K562 (cell line): ENCODE measurements at regions not wholly inside any gene's neighbourhood (a gene's known extent, or its start where the extent isn't known, plus 50 kb on each side); places are given as distances from the start of the nearest gene placed in this dataset.

Experiments used
- ATAC-seq: fragments of 200-7000 bp; cut with Tn5 transposase; 3 replicates; pipeline ENCODE4 v1.9.1; 2020; ENCODE audit warnings: moderate library complexity
- BruUV-seq: library from RNA; stranded (reverse); fragments of 400-500 nt; replicated peaks from 2 replicates; lab custom pipeline; 2021; lab: Mats Ljungman, UMichigan
- CTCF ChIA-PET: fragments of 300-600 bp; formaldehyde crosslinking; extraction: SDS; loops from one replicate; lab custom pipeline; 2021; ENCODE audit warnings: low intra/inter-chr PET ratio; lab: Yijun Ruan, JAX
- POLR2A ChIA-PET: fragments of 300-600, 350-650 bp; sonication (Branson Sonifier 250); formaldehyde crosslinking; extraction: SDS; loops from one replicate; lab custom pipeline; 2021; ENCODE audit warnings: antibody characterized with exemption, inconsistent platforms; lab: Yijun Ruan, JAX
- DNase-seq, 4 experiments: peaks; one replicate each; pipeline versions ENCODE4 v3.0.0 to v3.0.0-alpha.2; 2011 to 2018; ENCODE audit warnings: low spot score in 3 of 4, mixed read lengths in 3 of 4; ENCODE audit errors: extremely low read depth in 1 of 4
- FAIRE-seq: peaks from 2 replicates; lab custom pipeline; 2011; peaks lifted over from hg19 to GRCh38; lab: Jason Lieb, UNC
- H2AFZ ChIP-seq: 2 replicates; pipeline ENCODE4 v1.6.0; 2011; ENCODE audit warnings: low read depth, low read length, control low read depth, inconsistent platforms
- H3K27ac ChIP-seq: fragments of 200-600 bp; 3 replicates; pipeline ENCODE4 v1.8.0; 2011; ENCODE audit warnings: low read depth, mild to moderate bottlenecking, control low read depth, inconsistent platforms, low read length, moderate library complexity, mixed read lengths; ENCODE audit errors: extremely low read depth
- H3K27me3 ChIP-seq, 2 experiments: fragments of 300-600 bp in 1 of 2; 2 replicates in 1 of 2; 3 replicates in 1 of 2; pipeline versions ENCODE4 v1.6.0 to v1.8.0; 2011; ENCODE audit warnings: inconsistent platforms in 2 of 2, low read length in 2 of 2, mild to moderate bottlenecking in 1 of 2, mixed read lengths in 1 of 2, moderate library complexity in 1 of 2; ENCODE audit not compliant: control insufficient read depth in 2 of 2, insufficient read depth in 2 of 2
- H3K36me3 ChIP-seq: fragments of 300-600 bp; 3 replicates; pipeline ENCODE4 v1.8.0; 2011; ENCODE audit warnings: mild to moderate bottlenecking, low read length, inconsistent platforms; ENCODE audit not compliant: control insufficient read depth, insufficient read depth
- H3K4me1 ChIP-seq, 2 experiments: fragments of 200-600 bp in 1 of 2; replicated peaks in 1 of 2; 2 replicates in 1 of 2; 3 replicates in 1 of 2; pipeline versions ENCODE4 v1.5.1 to v1.8.0; 2011; ENCODE audit warnings: inconsistent platforms in 2 of 2, low read length in 2 of 2, mild to moderate bottlenecking in 1 of 2, mixed read lengths in 1 of 2, moderate library complexity in 1 of 2; ENCODE audit not compliant: control insufficient read depth in 2 of 2, insufficient read depth in 2 of 2
- H3K4me2 ChIP-seq: 2 replicates; pipeline ENCODE4 v1.6.1; 2011; ENCODE audit warnings: low read length, control low read depth, inconsistent platforms, mixed read lengths; ENCODE audit not compliant: insufficient read depth
- H3K4me3 ChIP-seq: fragments of 200-600 bp; sonication (generic), shearing (Covaris generic); 2 replicates; pipeline ENCODE4 v1.5.1; 2016; ENCODE audit warnings: control low read depth, inconsistent platforms
- H3K79me2 ChIP-seq: fragments of 200-600 bp; 3 replicates; pipeline ENCODE4 v1.8.0; 2011; ENCODE audit warnings: low read length, inconsistent platforms; ENCODE audit not compliant: control insufficient read depth, insufficient read depth
- H3K9ac ChIP-seq, 2 experiments: 2 replicates each; pipeline versions ENCODE4 v1.6.0 to v1.6.1; 2011; ENCODE audit warnings: low read depth in 2 of 2, low read length in 2 of 2, control low read depth in 1 of 2, inconsistent platforms in 1 of 2, mild to moderate bottlenecking in 1 of 2, mixed read lengths in 1 of 2; ENCODE audit not compliant: insufficient read depth in 1 of 2
- H3K9me1 ChIP-seq: one replicate; pipeline ENCODE4 v1.6.0; 2011; ENCODE audit warnings: inconsistent platforms, mild to moderate bottlenecking, low read length, moderate library complexity; ENCODE audit not compliant: control insufficient read depth, insufficient read depth
- H3K9me3 ChIP-seq: replicated peaks from 2 replicates; pipeline ENCODE4 v1.5.1; 2011; ENCODE audit warnings: low read depth, low read length, inconsistent platforms; ENCODE audit not compliant: control insufficient read depth, insufficient read depth
- H4K20me1 ChIP-seq: replicated peaks from 2 replicates; pipeline ENCODE4 v1.6.1; 2011; ENCODE audit warnings: low read length, inconsistent platforms, mixed read lengths; ENCODE audit not compliant: control insufficient read depth, insufficient read depth
- KDM4B ChIP-seq, 2 experiments: fragments of 450-650 bp in 1 of 2; sonication (generic) in 1 of 2; IDR thresholded peaks; 2 replicates each; pipeline ENCODE4 v1.6.1; 2016 to 2017; ENCODE audit warnings: borderline replicate concordance in 2 of 2, antibody characterized with exemption in 1 of 2, low read depth in 1 of 2, mild to moderate bottlenecking in 1 of 2
- MAFF ChIP-seq: IDR thresholded peaks from 2 replicates; pipeline ENCODE4 v1.6.1; 2012; ENCODE audit warnings: low read length, improper control_type of control experiment
- NFIC ChIP-seq: fragments of 450-650 bp; IDR thresholded peaks from 2 replicates; pipeline ENCODE4 v1.6.1; 2017; ENCODE audit warnings: mild to moderate bottlenecking, inconsistent platforms
- RFX1 ChIP-seq: fragments of 450-650 bp; IDR thresholded peaks from 2 replicates; pipeline ENCODE4 v1.6.1; 2016; ENCODE audit warnings: mild to moderate bottlenecking, moderate library complexity
- SAP30 ChIP-seq: fragments of 200-600 bp; sonication (generic); IDR thresholded peaks from 2 replicates; pipeline ENCODE4 v1.6.1; 2012; ENCODE audit warnings: borderline replicate concordance, low read depth, mild to moderate bottlenecking, moderate library complexity, low read length, control low read depth, inconsistent platforms; ENCODE audit not compliant: insufficient read depth, poor library complexity, severe bottlenecking
- TARDBP ChIP-seq: fragments of 450-650 bp; IDR thresholded peaks from 2 replicates; pipeline ENCODE4 v1.6.1; 2016
- TGIF2 ChIP-seq: sonication (generic); formaldehyde crosslinking; IDR thresholded peaks from 2 replicates; pipeline ENCODE4 v1.8.1; 2022; ENCODE audit warnings: mild to moderate bottlenecking, missing genetic modification reagents, moderate library complexity
- ZNF717 ChIP-seq: fragments of 250-450 bp; sonication (Bioruptor Pico); IDR thresholded peaks from 2 replicates; pipeline ENCODE4 v1.5.0; 2021
- WGBS: fragments of 100-300 bp; shearing (Covaris generic); methylation state at CpG from one replicate; pipeline ENCODE4 v1.1.6; 2016; ENCODE audit warnings: low coverage, mixed read lengths; ENCODE audit not compliant: insufficient coverage; ENCODE audit errors: missing lambda C conversion rate; 5-methylcytosine and 5-hydroxymethylcytosine counted together
- in situ Hi-C: fragments of 300-500 bp; cut with MboI; formaldehyde crosslinking; loops from 4 replicates; pipeline ENCODE4 v1.15.0; 2018; ENCODE audit warnings: inconsistent platforms, mixed read lengths
- intact Hi-C: fragments of 100-400 bp; cut with micrococcal nuclease; formaldehyde crosslinking; loops from 2 replicates; pipeline ENCODE4 v1.14.2; 2022
- TF ChIP-seq, protein P1 (sequence below): fragments of 450-650 bp; formaldehyde crosslinking; IDR thresholded peaks from 2 replicates; pipeline ENCODE4 v1.4.0; 2022; ENCODE audit warnings: missing genetic modification characterization
- TF ChIP-seq, protein P2 (sequence below): fragments of 250-450 bp; sonication (Bioruptor Pico); IDR thresholded peaks from 2 replicates; pipeline ENCODE4 v1.5.0; 2021; ENCODE audit warnings: mild to moderate bottlenecking, moderate library complexity
- TF ChIP-seq, protein P3 (sequence below), 2 experiments: fragments of 450-650 bp in 1 of 2; IDR thresholded peaks; 2 replicates each; pipeline ENCODE4 v1.6.1; 2011 to 2017; ENCODE audit warnings: low read depth in 2 of 2, antibody characterized with exemption in 1 of 2, borderline replicate concordance in 1 of 2, low read length in 1 of 2, mild to moderate bottlenecking in 1 of 2, mixed read lengths in 1 of 2; ENCODE audit not compliant: control insufficient read depth in 1 of 2
- TF ChIP-seq, protein P4 (sequence below): fragments of 450-650 bp; conservative IDR thresholded peaks from 2 replicates; pipeline ENCODE4 v1.6.1; 2016; ENCODE audit warnings: missing genetic modification characterization, low read depth, mild to moderate bottlenecking, missing compliant biosample characterization, moderate library complexity

DNA sequence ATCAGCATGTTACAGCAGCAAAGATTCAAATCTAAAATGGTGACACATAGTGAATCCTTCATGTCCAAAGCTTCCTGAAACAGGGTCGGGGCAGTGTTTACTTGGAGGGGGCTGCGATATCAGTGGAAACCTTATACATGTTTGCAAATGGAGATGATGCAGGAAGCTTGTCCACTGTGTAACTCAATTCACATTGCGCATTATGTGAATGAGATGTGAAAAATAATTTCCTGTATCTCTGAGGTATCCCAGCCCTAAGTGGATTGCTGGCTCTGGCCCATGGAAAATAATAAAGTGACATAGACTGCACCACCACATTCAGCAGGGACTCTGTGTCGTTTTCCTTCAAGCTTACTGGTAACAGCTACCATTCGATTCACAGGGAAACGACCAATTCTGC, 505.5 kb downstream of the GALR1 start:
- in situ Hi-C loops (no loop called here), intact Hi-C loops (no loop called here)
- Histone ChIP-seq H2AFZ (no peak overlapping the region), H3K27ac (no peak overlapping the region), H3K9me1 (no peaks in the 10 kb centered on the region), H3K4me3 (no peak overlapping the region), H3K9me3 (no peaks in the 10 kb centered on the region), H3K4me2 (no peak overlapping the region), H3K27me3 (peaks cover 0 to 9% of the 10 kb centered on the region in 2 experiments; a peak in 2 of 5 replicates), H3K79me2 (no peaks in the 10 kb centered on the region), H3K36me3 (no peaks in the 10 kb centered on the region), H3K9ac (no peak overlapping the region), H4K20me1 (no peaks in the 10 kb centered on the region), H3K4me1 (no peaks in the 10 kb centered on the region)
- CTCF ChIA-PET: no interaction called here
- 2% methylated on average over 6 of the region's 6 CpGs for WGBS
- DNase-seq (no peak), FAIRE-seq (no peak), ATAC-seq (no peak)
- BruUV-seq: no TSS peak
- POLR2A ChIA-PET: no interaction called here
- TF ChIP-seq, protein P1, sequence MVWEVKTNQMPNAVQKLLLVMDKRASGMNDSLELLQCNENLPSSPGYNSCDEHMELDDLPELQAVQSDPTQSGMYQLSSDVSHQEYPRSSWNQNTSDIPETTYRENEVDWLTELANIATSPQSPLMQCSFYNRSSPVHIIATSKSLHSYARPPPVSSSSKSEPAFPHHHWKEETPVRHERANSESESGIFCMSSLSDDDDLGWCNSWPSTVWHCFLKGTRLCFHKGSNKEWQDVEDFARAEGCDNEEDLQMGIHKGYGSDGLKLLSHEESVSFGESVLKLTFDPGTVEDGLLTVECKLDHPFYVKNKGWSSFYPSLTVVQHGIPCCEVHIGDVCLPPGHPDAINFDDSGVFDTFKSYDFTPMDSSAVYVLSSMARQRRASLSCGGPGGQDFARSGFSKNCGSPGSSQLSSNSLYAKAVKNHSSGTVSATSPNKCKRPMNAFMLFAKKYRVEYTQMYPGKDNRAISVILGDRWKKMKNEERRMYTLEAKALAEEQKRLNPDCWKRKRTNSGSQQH (CRISPR knock-in tag): no peak
- TF ChIP-seq TARDBP (no peak), ZNF717 (CRISPR knock-in tag) (no peak), KDM4B (IDR thresholded peaks at IDR 0.05; ENCODE audit: borderline replicate concordance in 2 of 2, low read depth in 1 of 2) (no peak), SAP30 (no peak), MAFF (no peak), RFX1 (no peak), NFIC (no peak), TGIF2 (CRISPR knock-in tag) (no peak)
- TF ChIP-seq, protein P2, sequence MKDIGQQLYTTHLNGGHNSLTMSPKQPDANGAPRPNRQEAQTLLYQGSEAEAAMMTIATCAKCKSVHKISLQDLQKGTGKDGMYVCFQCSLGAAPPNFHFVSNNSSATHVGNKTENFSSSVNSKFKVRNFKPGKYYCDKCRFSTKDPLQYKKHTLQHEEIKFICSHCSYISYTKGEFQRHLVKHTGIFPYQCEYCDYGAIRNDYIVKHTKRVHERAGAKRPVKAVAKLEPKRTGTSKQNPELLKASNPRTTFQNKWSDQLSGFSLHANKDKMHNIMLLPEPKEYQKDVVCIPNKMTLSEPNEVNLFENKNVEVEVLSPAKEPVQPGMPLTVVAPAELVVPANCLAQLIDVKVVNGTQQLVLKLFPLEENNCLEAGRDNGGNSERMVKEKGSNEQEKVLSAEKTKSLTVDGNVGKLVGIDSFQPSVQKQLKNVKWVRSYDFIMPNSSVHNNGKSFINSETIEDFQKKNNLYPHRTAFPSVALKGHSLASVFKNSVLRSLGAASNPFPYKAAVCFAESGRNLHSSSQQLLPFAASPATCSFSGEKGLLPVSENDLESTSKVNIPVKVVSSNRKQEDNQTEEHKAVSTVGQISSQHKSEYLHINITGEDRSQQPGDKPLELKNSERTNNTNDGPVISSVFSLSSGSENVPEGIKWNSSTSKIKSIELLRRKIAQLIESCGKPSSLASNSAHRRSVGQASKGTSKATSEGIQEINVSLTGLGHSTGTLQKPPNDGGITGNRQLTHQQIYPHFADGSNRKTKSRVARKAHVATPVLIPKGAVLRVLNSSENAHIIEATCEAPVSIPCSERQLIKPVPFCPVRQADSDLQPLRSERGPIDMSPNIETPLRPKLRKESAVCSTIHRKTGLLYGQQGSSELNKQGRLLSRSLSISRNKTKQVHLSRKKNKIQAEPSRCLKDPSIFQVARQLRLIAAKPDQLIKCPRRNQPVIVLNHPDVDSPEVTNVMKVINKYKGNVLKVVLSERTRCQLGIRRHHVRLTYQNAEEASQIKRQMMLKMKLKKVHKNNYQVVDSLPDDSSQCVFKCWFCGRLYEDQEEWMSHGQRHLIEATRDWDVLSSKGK (CRISPR knock-in tag): no peak
- TF ChIP-seq, protein P3, sequence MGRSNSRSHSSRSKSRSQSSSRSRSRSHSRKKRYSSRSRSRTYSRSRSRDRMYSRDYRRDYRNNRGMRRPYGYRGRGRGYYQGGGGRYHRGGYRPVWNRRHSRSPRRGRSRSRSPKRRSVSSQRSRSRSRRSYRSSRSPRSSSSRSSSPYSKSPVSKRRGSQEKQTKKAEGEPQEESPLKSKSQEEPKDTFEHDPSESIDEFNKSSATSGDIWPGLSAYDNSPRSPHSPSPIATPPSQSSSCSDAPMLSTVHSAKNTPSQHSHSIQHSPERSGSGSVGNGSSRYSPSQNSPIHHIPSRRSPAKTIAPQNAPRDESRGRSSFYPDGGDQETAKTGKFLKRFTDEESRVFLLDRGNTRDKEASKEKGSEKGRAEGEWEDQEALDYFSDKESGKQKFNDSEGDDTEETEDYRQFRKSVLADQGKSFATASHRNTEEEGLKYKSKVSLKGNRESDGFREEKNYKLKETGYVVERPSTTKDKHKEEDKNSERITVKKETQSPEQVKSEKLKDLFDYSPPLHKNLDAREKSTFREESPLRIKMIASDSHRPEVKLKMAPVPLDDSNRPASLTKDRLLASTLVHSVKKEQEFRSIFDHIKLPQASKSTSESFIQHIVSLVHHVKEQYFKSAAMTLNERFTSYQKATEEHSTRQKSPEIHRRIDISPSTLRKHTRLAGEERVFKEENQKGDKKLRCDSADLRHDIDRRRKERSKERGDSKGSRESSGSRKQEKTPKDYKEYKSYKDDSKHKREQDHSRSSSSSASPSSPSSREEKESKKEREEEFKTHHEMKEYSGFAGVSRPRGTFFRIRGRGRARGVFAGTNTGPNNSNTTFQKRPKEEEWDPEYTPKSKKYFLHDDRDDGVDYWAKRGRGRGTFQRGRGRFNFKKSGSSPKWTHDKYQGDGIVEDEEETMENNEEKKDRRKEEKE (IDR thresholded peaks at IDR 0.05; ENCODE audit: borderline replicate concordance in 1 of 2, control insufficient read depth in 1 of 2, low read depth in 2 of 2, low read length in 1 of 2): no peak
- TF ChIP-seq, protein P4, sequence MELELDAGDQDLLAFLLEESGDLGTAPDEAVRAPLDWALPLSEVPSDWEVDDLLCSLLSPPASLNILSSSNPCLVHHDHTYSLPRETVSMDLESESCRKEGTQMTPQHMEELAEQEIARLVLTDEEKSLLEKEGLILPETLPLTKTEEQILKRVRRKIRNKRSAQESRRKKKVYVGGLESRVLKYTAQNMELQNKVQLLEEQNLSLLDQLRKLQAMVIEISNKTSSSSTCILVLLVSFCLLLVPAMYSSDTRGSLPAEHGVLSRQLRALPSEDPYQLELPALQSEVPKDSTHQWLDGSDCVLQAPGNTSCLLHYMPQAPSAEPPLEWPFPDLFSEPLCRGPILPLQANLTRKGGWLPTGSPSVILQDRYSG (tag): no peak
